ENCODE measurements at regions not wholly inside any gene's neighbourhood (a gene's known extent, or its start where the extent isn't known, plus 50 kb on each side); places are given as distances from the start of the nearest gene placed in this dataset.

GRCh38 chr12:118645219-118645618 lies 268.9 kb downstream of the SUDS3 start:
- TF ChIP-seq CTCF (IDR thresholded peaks at IDR 0.05) (no peak), EP300 (IDR thresholded peaks at IDR 0.05) (no peak), POLR2A (IDR thresholded peaks at IDR 0.05) (no peak)
